H1 (cell line): ENCODE measurements at regions not wholly inside any gene's neighbourhood (a gene's known extent, or its start where the extent isn't known, plus 50 kb on each side); places are given as distances from the start of the nearest gene placed in this dataset.

Experiments used
- CTCF ChIA-PET: fragments of 300-600 bp; sonication (Branson Sonifier 250); formaldehyde crosslinking; loops from one replicate; lab custom pipeline; 2021; ENCODE audit not compliant: partially characterized antibody; lab: Charles Lee
- POLR2A ChIA-PET: fragments of 300-600 bp; sonication (Branson Sonifier 250); formaldehyde crosslinking; loops from one replicate; lab custom pipeline; 2021; ENCODE audit warnings: inconsistent platforms; ENCODE audit not compliant: partially characterized antibody; lab: Charles Lee
- DNase-seq, 2 experiments: peaks; one replicate each; pipeline versions ENCODE4 v3.0.0 to v3.0.0-alpha.2; 2010 to 2022; ENCODE audit warnings: low spot score in 2 of 2, low read depth in 1 of 2, mixed read lengths in 1 of 2
- FAIRE-seq: peaks from 2 replicates; lab custom pipeline; 2011; peaks lifted over from hg19 to GRCh38; lab: Jason Lieb, UNC
- H2AFZ ChIP-seq: 2 replicates; pipeline ENCODE4 v1.8.1; 2012; ENCODE audit warnings: low read length, inconsistent platforms
- H2AK5ac ChIP-seq: 2 replicates; pipeline ENCODE4 v1.6.1; 2013; ENCODE audit warnings: low read depth, low read length
- H2BK120ac ChIP-seq: replicated peaks from 2 replicates; pipeline ENCODE3; 2013; ENCODE audit warnings: low read depth, low read length, inconsistent platforms
- H2BK12ac ChIP-seq: 2 replicates; pipeline ENCODE4 v1.6.1; 2013; ENCODE audit warnings: low read depth, low read length
- H2BK15ac ChIP-seq: 2 replicates; pipeline ENCODE4 v1.6.1; 2013; ENCODE audit warnings: low read length
- H2BK20ac ChIP-seq: 2 replicates; pipeline ENCODE4 v1.6.1; 2013; ENCODE audit warnings: low read length
- H2BK5ac ChIP-seq: 2 replicates; pipeline ENCODE4 v1.6.1; 2013; ENCODE audit warnings: low read depth, low read length
- H3K14ac ChIP-seq: 2 replicates; pipeline ENCODE4 v1.6.1; 2013; ENCODE audit warnings: inconsistent platforms; ENCODE audit not compliant: insufficient read length
- H3K18ac ChIP-seq: 2 replicates; pipeline ENCODE4 v1.6.1; 2013; ENCODE audit warnings: low read length; ENCODE audit errors: extremely low read depth
- H3K23ac ChIP-seq: 2 replicates; pipeline ENCODE4 v1.6.1; 2013; ENCODE audit warnings: inconsistent platforms; ENCODE audit not compliant: insufficient read length
- H3K23me2 ChIP-seq: 2 replicates; pipeline ENCODE4 v1.6.1; 2013; ENCODE audit warnings: low read depth, low read length
- H3K27ac ChIP-seq: 2 replicates; pipeline ENCODE4 v1.6.1; 2011; ENCODE audit warnings: low read depth, low read length, inconsistent platforms
- H3K27me3 ChIP-seq, 4 experiments: replicated peaks in 1 of 4; 1 replicate in 1 of 4; 2 replicates in 3 of 4; pipeline versions ENCODE4 v1.6.1 to v1.8.1; 2011 to 2013; ENCODE audit warnings: low read length in 3 of 4, mild to moderate bottlenecking in 3 of 4, inconsistent platforms in 2 of 4, mixed read lengths in 2 of 4, moderate library complexity in 1 of 4; ENCODE audit not compliant: control insufficient read depth in 3 of 4, insufficient read depth in 3 of 4; ENCODE audit errors: extremely low read depth in 1 of 4
- H3K36me3 ChIP-seq, 4 experiments: 2 replicates each; pipeline versions ENCODE4 v1.6.1 to v1.8.1; 2011 to 2013; ENCODE audit warnings: mild to moderate bottlenecking in 4 of 4, low read length in 3 of 4, moderate library complexity in 2 of 4, control low read depth in 1 of 4, inconsistent platforms in 1 of 4; ENCODE audit not compliant: insufficient read depth in 4 of 4, control insufficient read depth in 2 of 4
- H3K4ac ChIP-seq: replicated peaks from 2 replicates; pipeline ENCODE3; 2013; ENCODE audit warnings: low read length, low read depth, mixed read lengths, inconsistent platforms; ENCODE audit not compliant: insufficient read length
- H3K4me1 ChIP-seq, 4 experiments: replicated peaks in 1 of 4; 1 replicate in 1 of 4; 2 replicates in 3 of 4; pipeline versions ENCODE4 v1.6.1 to v1.8.1; 2011 to 2013; ENCODE audit warnings: low read length in 3 of 4, inconsistent platforms in 2 of 4, mixed read lengths in 1 of 4; ENCODE audit not compliant: insufficient read depth in 4 of 4, control insufficient read depth in 3 of 4
- H3K4me2 ChIP-seq, 2 experiments: 2 replicates each; pipeline versions ENCODE4 v1.6.1 to v1.8.1; 2011 to 2013; ENCODE audit warnings: low read depth in 2 of 2, low read length in 2 of 2, control low read depth in 1 of 2, inconsistent platforms in 1 of 2, mild to moderate bottlenecking in 1 of 2; ENCODE audit not compliant: insufficient read depth in 1 of 2
- H3K4me3 ChIP-seq, 4 experiments: fragments of 200-600, 300-600 bp in 1 of 4; sonication (generic), shearing (Covaris generic), sonication (Bioruptor Twin) in 1 of 4; 2 replicates each; pipeline versions ENCODE4 v1.5.1 to v1.8.1; 2011 to 2016; ENCODE audit warnings: low read length in 4 of 4, low read depth in 3 of 4, control low read depth in 2 of 4, inconsistent platforms in 2 of 4, mild to moderate bottlenecking in 2 of 4, mixed read lengths in 1 of 4, moderate library complexity in 1 of 4; ENCODE audit not compliant: insufficient read depth in 2 of 4; ENCODE audit errors: extremely low read depth in 1 of 4
- H3K56ac ChIP-seq: replicated peaks from 2 replicates; pipeline ENCODE3; 2013; ENCODE audit warnings: low read depth, mild to moderate bottlenecking, mixed read lengths, low read length, inconsistent platforms; ENCODE audit not compliant: insufficient read length
- H3K79me1 ChIP-seq: 2 replicates; pipeline ENCODE4 v1.6.1; 2013; ENCODE audit warnings: low read depth, low read length, control low read depth
- H3K79me2 ChIP-seq, 2 experiments: 2 replicates each; pipeline versions ENCODE4 v1.6.1 to v1.8.1; 2012 to 2013; ENCODE audit warnings: low read length in 2 of 2, mild to moderate bottlenecking in 2 of 2, inconsistent platforms in 1 of 2; ENCODE audit not compliant: insufficient read depth in 2 of 2, control insufficient read depth in 1 of 2
- H3K9ac ChIP-seq, 4 experiments: replicated peaks in 1 of 4; 1 replicate in 1 of 4; 2 replicates in 3 of 4; pipeline versions ENCODE4 v1.6.1 to v1.8.1; 2011 to 2013; ENCODE audit warnings: low read depth in 3 of 4, low read length in 3 of 4, control low read depth in 2 of 4, mild to moderate bottlenecking in 2 of 4, moderate library complexity in 2 of 4, inconsistent platforms in 1 of 4; ENCODE audit errors: extremely low read depth in 1 of 4
- H3K9me3 ChIP-seq, 2 experiments: 2 replicates each; pipeline versions ENCODE4 v1.6.1 to v1.8.1; 2012 to 2013; ENCODE audit warnings: mild to moderate bottlenecking in 2 of 2, moderate library complexity in 2 of 2, control low read depth in 1 of 2, inconsistent platforms in 1 of 2, low read depth in 1 of 2, low read length in 1 of 2, mixed read lengths in 1 of 2; ENCODE audit not compliant: insufficient read depth in 2 of 2
- H4K20me1 ChIP-seq, 2 experiments: replicated peaks in 1 of 2; 2 replicates each; pipeline versions ENCODE3 to v1.8.1; 2011 to 2013; ENCODE audit warnings: inconsistent platforms in 2 of 2, low read length in 2 of 2, mild to moderate bottlenecking in 1 of 2; ENCODE audit not compliant: insufficient read depth in 2 of 2, control insufficient read depth in 1 of 2
- H4K5ac ChIP-seq: 2 replicates; pipeline ENCODE4 v1.6.1; 2013; ENCODE audit warnings: low read length, low read depth, mixed read lengths, inconsistent platforms; ENCODE audit not compliant: insufficient read length
- H4K8ac ChIP-seq: 2 replicates; pipeline ENCODE4 v1.8.0; 2013; ENCODE audit warnings: mild to moderate bottlenecking, moderate library complexity, low read length, inconsistent platforms; ENCODE audit not compliant: insufficient read depth; ENCODE audit errors: extremely low read depth
- H4K91ac ChIP-seq: replicated peaks from 2 replicates; pipeline ENCODE3; 2013; ENCODE audit warnings: low read length, mixed read lengths, inconsistent platforms; ENCODE audit not compliant: insufficient read length
- ASH2L ChIP-seq: fragments of 200-600, 300-600 bp; sonication (generic); IDR thresholded peaks from one replicate; pipeline ENCODE4 v1.7.1; 2017; ENCODE audit warnings: low read length
- ATF3 ChIP-seq: IDR thresholded peaks from 2 replicates; pipeline ENCODE4 v1.6.1; 2011; ENCODE audit warnings: low read depth, mild to moderate bottlenecking, low read length; ENCODE audit not compliant: insufficient read depth
- CTBP2 ChIP-seq: IDR thresholded peaks from 2 replicates; pipeline ENCODE4 v1.7.0; 2011; ENCODE audit warnings: borderline replicate concordance, mild to moderate bottlenecking, moderate library complexity, mixed read lengths, low read length; ENCODE audit not compliant: insufficient read depth, insufficient read length
- EP300 ChIP-seq, 2 experiments: IDR thresholded peaks; 1 replicate in 1 of 2; 2 replicates in 1 of 2; pipeline ENCODE4 v1.6.1; 2011 to 2012; ENCODE audit warnings: low read depth in 2 of 2, low read length in 2 of 2, mild to moderate bottlenecking in 2 of 2, borderline replicate concordance in 1 of 2, inconsistent platforms in 1 of 2, moderate library complexity in 1 of 2
- EZH2 ChIP-seq: fragments of 200-600 bp; sonication (generic); IDR thresholded peaks from 2 replicates; pipeline ENCODE4 v1.7.1; 2012; ENCODE audit warnings: low read depth, mild to moderate bottlenecking, moderate library complexity, low read length, inconsistent platforms; ENCODE audit not compliant: severe bottlenecking
- GABPA ChIP-seq: IDR thresholded peaks from 2 replicates; pipeline ENCODE4 v1.6.1; 2011; ENCODE audit warnings: mild to moderate bottlenecking, low read length, moderate library complexity, borderline replicate concordance; ENCODE audit not compliant: insufficient read depth
- RBBP5 ChIP-seq: IDR thresholded peaks from 2 replicates; pipeline ENCODE4 v1.7.1; 2012; ENCODE audit warnings: low read depth, mild to moderate bottlenecking, inconsistent platforms, low read length, moderate library complexity, borderline replicate concordance
- RXRA ChIP-seq: IDR thresholded peaks from 2 replicates; pipeline ENCODE4 v1.6.1; 2011; ENCODE audit warnings: low read depth, mild to moderate bottlenecking, low read length, moderate library complexity; ENCODE audit not compliant: insufficient read depth
- SIRT6 ChIP-seq: IDR thresholded peaks from one replicate; pipeline ENCODE4 v1.7.1; 2012; ENCODE audit warnings: low read length, inconsistent platforms
- SIX5 ChIP-seq: IDR thresholded peaks from 2 replicates; pipeline ENCODE4 v1.6.1; 2011; ENCODE audit warnings: mild to moderate bottlenecking, low read depth, low read length
- SP1 ChIP-seq: IDR thresholded peaks from 2 replicates; pipeline ENCODE4 v1.6.1; 2011; ENCODE audit warnings: low read depth, low read length
- SRF ChIP-seq: IDR thresholded peaks from 2 replicates; pipeline ENCODE4 v1.6.1; 2011; ENCODE audit warnings: mild to moderate bottlenecking, low read depth, low read length, moderate library complexity
- TCF12 ChIP-seq: IDR thresholded peaks from 2 replicates; pipeline ENCODE4 v1.6.1; 2011; ENCODE audit warnings: low read depth, mild to moderate bottlenecking, low read length
- WGBS, 2 experiments: shearing (Covaris generic) in 1 of 2; methylation state at CpG; one replicate each; pipeline versions ENCODE4 v1.1.6 to v1.1.7; 2013 to 2015; ENCODE audit warnings: low lambda C conversion rate in 2 of 2, mixed read lengths in 2 of 2, inconsistent platforms in 1 of 2, low coverage in 1 of 2, missing lambda C conversion rate in 1 of 2; ENCODE audit not compliant: insufficient replicate concordance in 2 of 2, insufficient coverage in 1 of 2, insufficient read length in 1 of 2; ENCODE audit errors: extremely low coverage in 1 of 2, missing lambda C conversion rate in 1 of 2; 5-methylcytosine and 5-hydroxymethylcytosine counted together

DNA sequence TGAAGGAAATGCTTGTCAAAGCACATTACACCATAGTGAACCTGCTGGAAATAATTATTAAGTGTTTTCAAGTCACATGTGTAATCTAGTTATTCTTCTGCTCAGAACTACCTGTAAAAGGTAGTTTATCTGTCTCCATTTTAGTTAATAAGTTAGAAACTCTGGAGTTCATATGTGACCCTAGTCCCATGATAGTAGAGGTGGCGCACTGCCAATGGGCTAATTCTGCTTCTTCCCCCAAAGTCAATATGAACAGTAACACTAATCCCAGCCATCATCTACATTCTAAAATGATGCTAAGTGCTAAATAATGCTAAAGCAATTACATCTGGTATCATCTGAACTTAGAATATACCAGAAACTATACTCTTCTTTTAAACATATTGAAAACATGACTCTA, 361.0 kb upstream of the NECTIN3 start:
- no peak for FAIRE-seq
- 87% methylated on average over 1 of the region's 1 CpG; no CpG with 5 or more reads in 1 of the 2 experiments for WGBS, 2 experiments
- no peak overlapping the region for H3K4me3 ChIP-seq

More for the DNA sequence above, 361.0 kb upstream of the NECTIN3 start:
- H4K8ac ChIP-seq, result no peak overlapping the region
- no peaks in the 10 kb centered on the region for H3K79me1 ChIP-seq
- H3K14ac ChIP-seq, result no peak overlapping the region
- H2BK120ac ChIP-seq, result peak overlapping the region; percentile 97
- ChIA-PET CTCF (no interaction called here), POLR2A (no interaction called here)
- no peak overlapping the region for H2BK20ac ChIP-seq
- peaks cover 0 to 18% (median 12%) of the 10 kb centered on the region in 4 experiments; a peak in 5 of 7 replicates for H3K4me1 ChIP-seq
- H4K91ac ChIP-seq, result peak overlapping the region; percentile 48
- no peak overlapping the region for H2BK15ac ChIP-seq
- H3K23me2 ChIP-seq, result no peaks in the 10 kb centered on the region
- H3K18ac ChIP-seq, result peak overlapping the region; percentile 55; the same call in 1 of the 2 replicates
- no peaks in the 10 kb centered on the region for H4K20me1 ChIP-seq
- H3K9ac ChIP-seq, result no peak overlapping the region
- no peak overlapping the region for H2AFZ ChIP-seq
- H3K56ac ChIP-seq, result no peak overlapping the region
- no peak overlapping the region for H2AK5ac ChIP-seq
- H2BK5ac ChIP-seq, result peak overlapping the region; percentile 72; the same call in 1 of the 2 replicates
- no peak overlapping the region for H3K4ac ChIP-seq
- no peaks in the 10 kb centered on the region for H3K79me2 ChIP-seq
- peak overlapping the region; percentile 69 for H4K5ac ChIP-seq
- DNase-seq, result no peak
- no peak overlapping the region for H3K4me2 ChIP-seq
- peak overlapping the region; percentile 45; the same call in 1 of the 2 replicates for H2BK12ac ChIP-seq
- no peaks in the 10 kb centered on the region for H3K27me3 ChIP-seq
- H3K23ac ChIP-seq, result no peak overlapping the region
- TF ChIP-seq SP1 (no peak), EP300 (IDR thresholded peaks at IDR 0.05; ENCODE audit: borderline replicate concordance in 1 of 2, low read depth in 2 of 2, low read length in 2 of 2) (no peak), RXRA (no peak), ATF3 (no peak), SIX5 (no peak), GABPA (no peak), RBBP5 (no peak), SIRT6 (no peak), CTBP2 (no peak), SRF (no peak), TCF12 (no peak), EZH2 (no peak), ASH2L (no peak)
- peaks cover 0 to 3% (median 0%) of the 10 kb centered on the region in 4 experiments; a peak in 1 of 8 replicates for H3K36me3 ChIP-seq
- H3K9me3 ChIP-seq, result no peaks in the 10 kb centered on the region
- no peak overlapping the region for H3K27ac ChIP-seq
